PC-9 (cell line): ENCODE measurements at regions not wholly inside any gene's neighbourhood (a gene's known extent, or its start where the extent isn't known, plus 50 kb on each side); places are given as distances from the start of the nearest gene placed in this dataset.

Experiments
- BruUV-seq: library from RNA; stranded (reverse); fragments of 400-500 nt; replicated peaks from 2 replicates; lab custom pipeline; 2021; lab: Mats Ljungman, UMichigan
- CTCF ChIA-PET: fragments of 300-600 bp; sonication (Branson Sonifier 250); formaldehyde crosslinking; loops from one replicate; lab custom pipeline; 2022; ENCODE audit warnings: antibody characterized with exemption; lab: Charles Lee
- POLR2A ChIA-PET: fragments of 300-600 bp; sonication (Branson Sonifier 250); formaldehyde crosslinking; loops from one replicate; lab custom pipeline; 2022; ENCODE audit warnings: antibody characterized with exemption; ENCODE audit not compliant: unreplicated experiment; lab: Charles Lee
- DNase-seq, 2 experiments: peaks; one replicate each; pipeline versions ENCODE4 v3.0.0 to v3.0.0-alpha.2; 2015 to 2022; ENCODE audit warnings: mixed read lengths in 1 of 2
- H2AFZ ChIP-seq: fragments of 200-600 bp; sonication (generic); 2 replicates; pipeline ENCODE4 v1.8.1; 2017; ENCODE audit warnings: antibody characterized with exemption
- H3F3A ChIP-seq: fragments of 200-600 bp; sonication (generic); 2 replicates; pipeline ENCODE4 v1.8.1; 2017; ENCODE audit warnings: antibody characterized with exemption, mild to moderate bottlenecking, low read depth; ENCODE audit not compliant: insufficient read depth
- H3K27ac ChIP-seq: fragments of 200-600 bp; sonication (generic); 2 replicates; pipeline ENCODE4 v1.6.1; 2016; ENCODE audit warnings: mixed run types
- H3K27me3 ChIP-seq: fragments of 200-600 bp; sonication (generic); 2 replicates; pipeline ENCODE4 v1.6.1; 2016; ENCODE audit warnings: low read depth, mixed run types; ENCODE audit not compliant: insufficient read depth
- H3K36me3 ChIP-seq: fragments of 200-600 bp; sonication (generic); 2 replicates; pipeline ENCODE4 v1.6.1; 2016; ENCODE audit warnings: low read depth, mixed run types
- H3K4me1 ChIP-seq: fragments of 200-600 bp; sonication (generic); replicated peaks from 2 replicates; pipeline ENCODE4 v1.6.1; 2016; ENCODE audit warnings: mixed run types; ENCODE audit not compliant: insufficient read depth
- H3K4me2 ChIP-seq: fragments of 200-600 bp; sonication (generic); 2 replicates; pipeline ENCODE4 v1.6.1; 2017; ENCODE audit warnings: mixed run types
- H3K4me3 ChIP-seq: fragments of 200-600 bp; sonication (generic); 2 replicates; pipeline ENCODE4 v1.6.1; 2016; ENCODE audit warnings: mixed run types
- H3K79me2 ChIP-seq: fragments of 200-600 bp; sonication (generic); 2 replicates; pipeline ENCODE4 v1.6.1; 2017; ENCODE audit warnings: low read depth, mixed run types
- H3K9me2 ChIP-seq: fragments of 200-600 bp; sonication (generic); 2 replicates; pipeline ENCODE4 v1.8.1; 2017; ENCODE audit warnings: mild to moderate bottlenecking; ENCODE audit not compliant: insufficient read depth
- H3K9me3 ChIP-seq: fragments of 200-600 bp; sonication (generic); 2 replicates; pipeline ENCODE4 v1.8.1; 2016; ENCODE audit warnings: low read depth; ENCODE audit not compliant: insufficient read depth
- H4K20me1 ChIP-seq: fragments of 200-600 bp; sonication (generic); 2 replicates; pipeline ENCODE4 v1.8.1; 2017; ENCODE audit not compliant: insufficient read depth
- CTCF ChIP-seq: fragments of 200-600 bp; sonication (generic); conservative IDR thresholded peaks from 2 replicates; pipeline ENCODE4 v1.6.1; 2017; ENCODE audit warnings: mixed run types, antibody characterized with exemption, mild to moderate bottlenecking, moderate library complexity
- EZH2 ChIP-seq: fragments of 200-600 bp; sonication (generic); IDR thresholded peaks from 2 replicates; pipeline ENCODE4 v1.8.0; 2017; ENCODE audit warnings: antibody characterized with exemption, low read depth
- intact Hi-C: fragments of 100-400 bp; cut with micrococcal nuclease; formaldehyde crosslinking; loops from one replicate; pipeline ENCODE4 v1.10.0; 2022; ENCODE audit not compliant: unreplicated experiment

- H3K27me3 ChIP-seq: no peaks in the 10 kb centered on the region
Measured at GRCh38 chr10:89148061-89148460, 59.1 kb downstream of the CH25H start.

DNA sequence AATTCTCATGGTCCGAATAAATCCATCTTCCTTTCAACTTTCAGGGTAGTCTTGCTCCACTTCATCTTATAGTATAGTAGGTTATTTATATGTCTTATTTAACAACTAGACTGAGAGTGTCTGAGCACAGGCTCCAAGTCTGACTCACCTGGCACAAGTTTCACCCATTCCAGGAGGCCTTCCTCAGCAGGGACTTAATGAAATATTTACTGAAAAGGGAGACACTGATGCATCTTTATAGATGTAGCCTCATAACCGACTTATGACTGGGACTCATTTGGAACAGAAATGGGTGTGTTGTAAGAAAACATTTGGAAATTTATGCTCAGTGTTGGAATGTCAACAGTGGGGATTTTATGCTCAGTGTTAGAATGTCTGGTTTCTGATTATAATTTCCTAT is 59.9 kb downstream of the CH25H start:
- CTCF ChIA-PET: no interaction called here
- no peak overlapping the region for H3K27ac ChIP-seq

More at GRCh38 chr10:89148061-89148460, 59.1 kb downstream of the CH25H start:
- H3K79me2 ChIP-seq: no peaks in the 10 kb centered on the region
- H3K36me3 ChIP-seq: no peaks in the 10 kb centered on the region
- TF ChIP-seq CTCF (no peak), EZH2 (no peak)
- ChIA-PET CTCF (interaction anchor here (0.6 kb wide), 1 partner anchor 10 kb away, joined by 6 read pairs; no protein-coding TSS in a partner anchor), POLR2A (no interaction called here)
- BruUV-seq: no TSS peak
- no peak overlapping the region for H3K27ac ChIP-seq
- H4K20me1 ChIP-seq: no peaks in the 10 kb centered on the region
- no peaks in the 10 kb centered on the region for H3K4me1 ChIP-seq
- no peak overlapping the region for H2AFZ ChIP-seq
- intact Hi-C loops: no loop called here
- H3K9me3 ChIP-seq: no peaks in the 10 kb centered on the region
- no peaks in the 10 kb centered on the region for H3F3A ChIP-seq
- no peak overlapping the region for H3K4me3 ChIP-seq
- no peak overlapping the region for H3K4me2 ChIP-seq
- no peak for DNase-seq
- no peaks in the 10 kb centered on the region for H3K9me2 ChIP-seq

DNA sequence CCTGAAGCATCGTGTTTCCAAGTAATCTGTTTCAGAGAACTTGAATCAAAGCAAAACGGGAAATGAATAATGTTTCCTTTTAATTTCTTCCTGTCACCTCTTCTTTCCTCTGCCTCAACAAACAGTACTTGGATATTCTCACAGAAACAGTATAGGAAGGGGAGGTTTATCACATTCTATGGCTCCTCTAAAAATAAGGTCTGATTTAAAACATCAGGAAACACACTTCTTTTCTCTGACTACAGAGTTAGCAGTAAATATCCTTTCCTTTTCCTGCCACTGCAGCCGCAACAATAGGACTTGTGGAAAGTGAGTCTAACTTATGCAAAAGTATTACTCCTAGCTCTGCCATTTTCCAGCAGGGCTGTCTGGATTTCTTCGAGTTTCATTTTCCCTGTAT is 62.3 kb downstream of the CH25H start:
- Histone ChIP-seq H3K27ac (no peak overlapping the region), H4K20me1 (no peaks in the 10 kb centered on the region), H3K9me2 (no peaks in the 10 kb centered on the region), H3F3A (no peaks in the 10 kb centered on the region), H3K36me3 (no peaks in the 10 kb centered on the region), H3K4me1 (no peaks in the 10 kb centered on the region), H3K4me2 (no peak overlapping the region), H3K4me3 (no peak overlapping the region), H3K27me3 (no peaks in the 10 kb centered on the region), H3K9me3 (no peaks in the 10 kb centered on the region), H3K79me2 (no peaks in the 10 kb centered on the region), H2AFZ (0 out of 2 replicates have a peak overlapping the region, but pooled peaks have one; percentile 41)
- TF ChIP-seq EZH2 (no peak), CTCF (no peak)
- intact Hi-C loops: no loop called here
- CTCF ChIA-PET: no interaction called here
- POLR2A ChIA-PET: interaction anchor here (0.6 kb wide), 1 partner anchor 557 kb away, joined by 16 read pairs; no protein-coding TSS in a partner anchor
- no TSS peak for BruUV-seq
- DNase-seq: no peak

More for the DNA sequence above, 59.9 kb downstream of the CH25H start:
- Histone ChIP-seq H3K4me1 (no peaks in the 10 kb centered on the region), H3F3A (no peaks in the 10 kb centered on the region), H3K79me2 (no peaks in the 10 kb centered on the region), H3K27me3 (no peaks in the 10 kb centered on the region), H3K9me3 (no peaks in the 10 kb centered on the region), H3K9me2 (no peaks in the 10 kb centered on the region), H3K4me3 (no peak overlapping the region), H2AFZ (no peak overlapping the region), H4K20me1 (no peaks in the 10 kb centered on the region), H3K4me2 (no peak overlapping the region), H3K36me3 (no peaks in the 10 kb centered on the region)
- no TSS peak for BruUV-seq
- intact Hi-C loops: no loop called here
- POLR2A ChIA-PET: no interaction called here
- TF ChIP-seq CTCF: no peak
- TF ChIP-seq EZH2: no peak
- no peak for DNase-seq
